Fibroblast of pulmonary artery (primary cell): ENCODE measurements at regions not wholly inside any gene's neighbourhood (a gene's known extent, or its start where the extent isn't known, plus 50 kb on each side); places are given as distances from the start of the nearest gene placed in this dataset.

ENCODE experiments used
- DNase-seq: peaks from one replicate; pipeline ENCODE4 v3.0.0-alpha.2; 2010; ENCODE audit warnings: low read depth
- H3K4me3 ChIP-seq: replicated peaks from 2 replicates; pipeline ENCODE4 v1.5.1; 2011; ENCODE audit warnings: low read depth, mild to moderate bottlenecking, control low read depth, low read length, moderate library complexity
- TF ChIP-seq, protein P1 (sequence below): IDR thresholded peaks from 2 replicates; pipeline ENCODE4 v1.5.1; 2011; ENCODE audit warnings: mild to moderate bottlenecking, control low read depth, low read length, inconsistent platforms; ENCODE audit errors: missing control alignments

GRCh38 chr2:107338571-107338970 is 452.6 kb upstream of the ST6GAL2 start:
- DNase-seq, result no peak
- TF ChIP-seq, protein P1, sequence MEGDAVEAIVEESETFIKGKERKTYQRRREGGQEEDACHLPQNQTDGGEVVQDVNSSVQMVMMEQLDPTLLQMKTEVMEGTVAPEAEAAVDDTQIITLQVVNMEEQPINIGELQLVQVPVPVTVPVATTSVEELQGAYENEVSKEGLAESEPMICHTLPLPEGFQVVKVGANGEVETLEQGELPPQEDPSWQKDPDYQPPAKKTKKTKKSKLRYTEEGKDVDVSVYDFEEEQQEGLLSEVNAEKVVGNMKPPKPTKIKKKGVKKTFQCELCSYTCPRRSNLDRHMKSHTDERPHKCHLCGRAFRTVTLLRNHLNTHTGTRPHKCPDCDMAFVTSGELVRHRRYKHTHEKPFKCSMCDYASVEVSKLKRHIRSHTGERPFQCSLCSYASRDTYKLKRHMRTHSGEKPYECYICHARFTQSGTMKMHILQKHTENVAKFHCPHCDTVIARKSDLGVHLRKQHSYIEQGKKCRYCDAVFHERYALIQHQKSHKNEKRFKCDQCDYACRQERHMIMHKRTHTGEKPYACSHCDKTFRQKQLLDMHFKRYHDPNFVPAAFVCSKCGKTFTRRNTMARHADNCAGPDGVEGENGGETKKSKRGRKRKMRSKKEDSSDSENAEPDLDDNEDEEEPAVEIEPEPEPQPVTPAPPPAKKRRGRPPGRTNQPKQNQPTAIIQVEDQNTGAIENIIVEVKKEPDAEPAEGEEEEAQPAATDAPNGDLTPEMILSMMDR, result no peak

GRCh38 chr2:107340955-107341354 is 455.0 kb upstream of the ST6GAL2 start:
- H3K4me3 ChIP-seq, result no peak overlapping the region
- TF ChIP-seq, protein P1, result no peak
- no peak for DNase-seq

More at GRCh38 chr2:107338571-107338970, 452.6 kb upstream of the ST6GAL2 start:
- no peak overlapping the region for H3K4me3 ChIP-seq

DNA sequence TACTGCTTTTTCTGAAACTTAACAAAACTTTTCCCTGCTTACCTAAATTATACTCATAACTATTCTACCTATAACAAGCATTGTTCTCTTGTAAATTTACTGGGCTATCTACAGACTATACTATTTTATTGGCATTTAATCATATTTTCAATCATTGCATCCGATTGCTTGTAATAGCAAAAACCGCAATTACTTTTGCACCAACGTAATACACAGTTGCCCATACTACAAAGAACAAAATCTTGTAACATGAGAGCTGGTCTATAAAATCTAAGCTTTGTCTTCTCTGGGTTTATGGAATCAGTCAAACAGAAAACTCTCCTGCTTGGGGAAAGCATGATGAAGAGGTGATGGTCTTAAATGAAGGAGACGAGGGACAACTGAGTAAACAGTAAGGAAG is 463.4 kb upstream of the ST6GAL2 start:
- DNase-seq, result no peak
- no peak overlapping the region for H3K4me3 ChIP-seq
- TF ChIP-seq, protein P1, result no peak

DNA sequence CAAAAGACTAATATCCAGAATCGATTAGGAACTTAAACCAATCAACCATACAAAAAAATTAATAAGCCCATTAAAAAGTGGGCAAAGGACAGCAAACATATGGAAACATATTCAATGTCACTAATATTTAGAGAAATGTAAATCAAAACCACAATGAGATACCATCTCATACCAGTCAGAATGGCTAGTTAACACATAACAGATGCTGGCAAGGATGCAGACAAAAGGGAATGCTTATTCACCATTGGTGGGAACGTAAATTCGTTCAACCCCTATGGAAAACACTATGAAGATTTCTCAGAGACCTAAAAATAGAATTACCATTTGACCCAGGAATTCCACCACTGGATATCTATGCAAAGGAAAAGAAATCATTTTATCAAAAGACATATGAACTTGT is 468.2 kb upstream of the ST6GAL2 start:
- no peak overlapping the region for H3K4me3 ChIP-seq
- no peak for DNase-seq
- TF ChIP-seq, protein P1, result no peak

- no peak overlapping the region for H3K4me3 ChIP-seq
- TF ChIP-seq, protein P1, result no peak
- DNase-seq, result no peak
These were observed 468.3 kb upstream of the RGPD4 start for GRCh38 chr2:107358362-107358761.

DNA sequence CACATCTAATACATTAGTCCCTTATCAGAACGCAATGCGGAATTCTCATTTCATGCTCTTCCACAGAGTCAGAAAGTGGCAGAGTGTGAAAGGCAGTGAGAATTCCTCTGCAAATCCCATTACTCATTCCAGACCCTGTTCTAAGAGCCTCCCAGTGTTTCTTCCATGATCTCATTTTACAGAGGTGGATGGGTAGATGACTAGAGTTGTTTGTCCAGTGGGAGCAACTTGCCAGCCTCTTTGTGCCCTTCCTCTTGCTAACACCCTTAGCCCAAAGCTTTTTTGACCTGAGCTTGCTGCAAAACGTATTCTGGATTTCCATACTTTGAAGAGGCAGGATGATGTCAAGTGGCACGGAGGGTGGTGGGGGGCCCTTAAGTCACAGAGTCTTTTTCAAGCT is 467.7 kb upstream of the RGPD4 start:
- TF ChIP-seq, protein P1, result no peak
- no peak overlapping the region for H3K4me3 ChIP-seq
- no peak for DNase-seq

DNA sequence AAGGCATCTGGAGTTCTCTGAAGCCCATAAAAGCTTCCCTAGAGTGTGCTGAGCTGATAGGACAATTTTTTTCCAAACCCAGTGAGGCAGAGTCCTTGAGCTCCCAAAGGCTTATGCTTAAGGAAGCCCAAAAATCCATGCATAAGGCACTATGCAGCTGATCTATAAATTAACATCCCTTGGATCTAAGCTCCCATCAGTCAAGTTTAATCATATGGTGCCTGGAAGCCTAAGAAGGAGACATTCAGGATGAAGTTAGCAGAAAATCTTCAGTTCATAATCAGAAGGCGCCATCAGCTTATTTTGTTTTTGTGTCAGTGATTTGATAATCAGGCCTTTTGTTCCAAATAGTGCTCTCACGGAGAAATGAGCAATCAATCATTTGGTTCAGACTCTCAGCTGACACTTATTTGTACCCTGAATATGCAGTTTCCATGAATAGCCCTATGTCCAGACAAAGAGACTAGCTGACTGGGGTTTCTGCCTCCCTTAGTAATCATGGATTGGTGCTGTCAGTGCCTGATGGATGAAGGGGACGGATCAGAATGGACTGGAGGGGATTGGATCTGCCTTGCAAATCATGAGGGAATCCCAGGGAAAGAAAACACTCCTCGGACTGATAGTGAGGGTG is 464.8 kb upstream of the RGPD4 start:
- DNase-seq, result no peak
- no peak overlapping the region for H3K4me3 ChIP-seq
- TF ChIP-seq, protein P1, result no peak
